ENCODE measurements at regions not wholly inside any gene's neighbourhood (a gene's known extent, or its start where the extent isn't known, plus 50 kb on each side); places are given as distances from the start of the nearest gene placed in this dataset.

GRCh38 chr3:31297726-31298298, 234.9 kb upstream of the STT3B start:
- no peak for DNase-seq (ENCODE audit: low read depth)
- TF ChIP-seq CTCF (IDR thresholded peaks at IDR 0.05; ENCODE audit: low read depth, low read length, missing control alignments) = no peak
- no peak overlapping the region for H3K4me3 ChIP-seq (ENCODE audit: low read depth, low read length)

- TF ChIP-seq CTCF (IDR thresholded peaks at IDR 0.05; ENCODE audit: low read depth, low read length, missing control alignments) = no peak
- H3K4me3 ChIP-seq (ENCODE audit: low read depth, low read length) = no peak overlapping the region
- DNase-seq (ENCODE audit: low read depth) = no peak
These were observed 232.0 kb upstream of the STT3B start for GRCh38 chr3:31300456-31301443.

- DNase-seq (ENCODE audit: low read depth) = no peak
- TF ChIP-seq CTCF (IDR thresholded peaks at IDR 0.05; ENCODE audit: low read depth, low read length, missing control alignments) = no peak
- no peak overlapping the region for H3K4me3 ChIP-seq (ENCODE audit: low read depth, low read length)
These were observed 230.4 kb upstream of the STT3B start for GRCh38 chr3:31302343-31302742.

- DNase-seq (ENCODE audit: low read depth) = no peak
- TF ChIP-seq CTCF (IDR thresholded peaks at IDR 0.05; ENCODE audit: low read depth, low read length, missing control alignments) = no peak
These were observed 227.4 kb upstream of the STT3B start for GRCh38 chr3:31305340-31305739.

GRCh38 chr3:31307131-31307785, 225.5 kb upstream of the STT3B start:
- TF ChIP-seq CTCF (IDR thresholded peaks at IDR 0.05; ENCODE audit: low read depth, low read length, missing control alignments) = no peak
- no peak for DNase-seq (ENCODE audit: low read depth)

More at GRCh38 chr3:31305340-31305739, 227.4 kb upstream of the STT3B start:
- no peak overlapping the region for H3K4me3 ChIP-seq (ENCODE audit: low read depth, low read length)

GRCh38 chr3:31311559-31311958, 221.2 kb upstream of the STT3B start:
- DNase-seq (ENCODE audit: low read depth) = no peak
- no peak for TF ChIP-seq CTCF (IDR thresholded peaks at IDR 0.05; ENCODE audit: low read depth, low read length, missing control alignments)
- no peak overlapping the region for H3K4me3 ChIP-seq (ENCODE audit: low read depth, low read length)

More at GRCh38 chr3:31307131-31307785, 225.5 kb upstream of the STT3B start:
- no peak overlapping the region for H3K4me3 ChIP-seq (ENCODE audit: low read depth, low read length)

All from GM12864 (cell line).